GM21529 (cell line): ENCODE measurements at regions not wholly inside any gene's neighbourhood (a gene's known extent, or its start where the extent isn't known, plus 50 kb on each side); places are given as distances from the start of the nearest gene placed in this dataset.

Experiments used
- ATAC-seq: cut with Tn5 transposase; IDR thresholded peaks from one replicate; pipeline ENCODE4 v1.9.1; 2021; ENCODE audit not compliant: unreplicated experiment

DNA sequence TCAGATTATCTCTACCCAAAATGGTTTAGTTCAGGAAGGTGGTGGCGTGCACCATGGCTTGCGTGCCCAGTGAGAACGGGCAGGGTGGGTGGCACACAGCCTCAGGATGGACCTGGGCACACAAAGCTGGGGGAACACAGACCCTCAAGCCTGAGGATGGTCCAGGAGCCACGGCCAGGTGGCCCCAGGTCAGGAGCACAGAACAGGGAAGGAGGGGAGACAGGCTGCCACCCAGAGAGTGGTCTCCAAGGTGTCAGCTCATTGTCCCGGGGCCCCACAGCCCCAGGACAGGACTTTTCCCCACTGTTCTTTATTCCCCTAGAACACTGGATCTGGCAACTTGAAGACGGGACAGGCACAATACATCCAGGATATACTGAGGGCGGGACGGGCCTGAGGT is 75.6 kb upstream of the MGMT start:
- no peak for ATAC-seq

DNA sequence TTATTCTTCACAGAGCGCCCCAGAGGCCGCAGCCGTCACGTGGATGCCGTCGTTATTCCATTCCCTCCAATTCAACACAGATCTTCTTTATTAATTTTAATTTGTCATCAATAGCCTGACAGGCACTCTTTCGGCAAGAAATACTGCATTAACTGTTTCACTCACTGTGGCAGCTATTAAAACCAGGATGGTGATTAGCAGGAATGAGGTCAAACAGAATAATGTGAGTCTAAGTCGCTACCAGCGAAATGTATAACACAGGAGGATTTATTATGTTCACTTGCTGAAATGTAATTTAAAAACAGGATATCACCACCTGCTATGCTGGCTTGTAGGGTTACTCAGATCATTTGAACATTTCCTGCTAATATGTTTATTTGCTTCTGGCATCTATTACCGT is 74.2 kb upstream of the MGMT start:
- ATAC-seq, result no peak

DNA sequence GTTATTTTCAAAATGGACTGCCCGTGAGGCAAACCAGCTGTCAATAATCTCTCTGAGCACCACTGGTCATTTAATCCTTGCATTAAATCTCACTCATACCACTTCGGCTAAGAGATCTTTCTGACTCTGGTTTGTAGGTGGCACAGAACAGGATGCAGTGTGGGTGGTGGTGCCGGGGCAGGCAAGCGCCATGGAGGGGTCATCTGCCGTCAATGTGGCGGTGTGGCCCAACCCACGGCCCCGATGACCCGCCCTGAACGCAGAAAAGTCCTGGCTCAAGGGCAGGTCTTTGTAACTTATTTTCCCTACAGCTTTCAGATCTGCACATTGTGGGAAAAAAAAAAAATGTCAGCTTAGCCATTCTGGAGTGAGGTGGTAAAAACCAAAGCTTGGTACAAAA is 73.2 kb upstream of the MGMT start:
- no peak for ATAC-seq

DNA sequence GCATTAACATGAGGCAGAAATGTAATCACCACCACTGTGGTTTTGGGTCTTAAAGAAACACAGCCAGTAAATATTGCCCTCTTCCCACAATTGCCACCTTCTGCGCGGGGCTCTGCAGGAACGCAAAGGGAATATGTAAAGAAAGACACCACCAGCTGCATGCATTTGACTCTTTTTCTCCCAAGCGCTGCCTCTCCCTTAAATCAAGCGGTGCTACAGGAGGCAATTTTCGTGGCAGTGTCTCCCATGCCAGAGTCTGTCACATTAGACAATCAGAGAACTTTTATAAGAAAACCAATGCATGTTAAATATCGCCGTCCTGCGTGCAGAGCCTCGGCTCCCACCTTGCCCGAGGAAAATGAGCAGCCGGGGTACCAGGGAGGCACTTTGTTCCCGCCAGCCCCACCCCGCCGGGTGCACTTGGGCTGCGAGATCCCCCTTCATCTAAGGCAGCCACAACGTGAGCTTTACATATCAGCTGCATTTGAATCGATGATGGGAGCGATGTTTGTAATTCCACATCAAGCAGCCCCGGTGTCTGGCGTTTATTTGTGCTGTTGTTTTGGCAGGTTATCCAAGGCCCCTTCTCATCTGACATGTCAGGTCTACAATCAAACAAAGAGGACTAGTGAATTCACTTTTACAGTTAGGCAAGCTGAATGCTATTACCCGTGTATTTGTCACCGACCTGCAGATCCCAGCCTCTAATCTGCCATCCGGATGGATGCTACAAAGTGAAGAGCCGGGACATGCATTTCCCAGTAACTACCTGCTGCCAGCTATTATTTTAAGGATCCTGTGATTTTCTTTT is 72.3 kb upstream of the MGMT start:
- no peak for ATAC-seq

DNA sequence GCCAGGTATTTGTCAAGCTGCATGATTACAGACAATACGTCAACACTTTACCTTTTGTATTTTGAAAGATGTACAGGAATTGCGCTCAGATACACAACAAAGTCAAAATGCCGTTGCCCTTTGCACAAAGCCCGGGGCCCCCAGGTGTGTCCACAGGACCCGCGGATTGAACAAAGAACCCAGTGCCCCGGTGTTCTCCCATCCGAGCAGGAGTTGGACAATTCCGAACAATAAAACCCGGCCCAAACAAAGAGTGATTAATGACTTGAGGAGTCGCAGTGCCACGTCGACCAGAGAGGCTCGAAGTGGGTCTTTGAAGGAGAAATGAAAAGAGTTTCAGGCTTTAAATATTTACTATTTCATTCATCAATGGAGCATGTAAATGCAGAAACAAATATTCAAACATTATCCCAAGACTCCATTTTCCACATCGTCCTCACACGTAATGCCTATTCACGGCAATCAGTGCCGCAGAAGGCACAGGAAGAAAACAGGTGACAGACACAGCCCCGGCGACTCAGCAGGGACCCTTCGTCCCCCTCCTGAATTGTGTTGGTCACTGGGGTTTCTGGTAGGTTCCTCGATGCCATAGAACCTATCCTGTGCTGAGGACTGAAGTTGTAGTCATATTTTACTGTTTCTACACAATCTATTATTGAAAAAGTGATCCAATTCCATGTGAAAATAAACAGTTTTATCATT is 70.9 kb upstream of the MGMT start:
- ATAC-seq, result no peak

DNA sequence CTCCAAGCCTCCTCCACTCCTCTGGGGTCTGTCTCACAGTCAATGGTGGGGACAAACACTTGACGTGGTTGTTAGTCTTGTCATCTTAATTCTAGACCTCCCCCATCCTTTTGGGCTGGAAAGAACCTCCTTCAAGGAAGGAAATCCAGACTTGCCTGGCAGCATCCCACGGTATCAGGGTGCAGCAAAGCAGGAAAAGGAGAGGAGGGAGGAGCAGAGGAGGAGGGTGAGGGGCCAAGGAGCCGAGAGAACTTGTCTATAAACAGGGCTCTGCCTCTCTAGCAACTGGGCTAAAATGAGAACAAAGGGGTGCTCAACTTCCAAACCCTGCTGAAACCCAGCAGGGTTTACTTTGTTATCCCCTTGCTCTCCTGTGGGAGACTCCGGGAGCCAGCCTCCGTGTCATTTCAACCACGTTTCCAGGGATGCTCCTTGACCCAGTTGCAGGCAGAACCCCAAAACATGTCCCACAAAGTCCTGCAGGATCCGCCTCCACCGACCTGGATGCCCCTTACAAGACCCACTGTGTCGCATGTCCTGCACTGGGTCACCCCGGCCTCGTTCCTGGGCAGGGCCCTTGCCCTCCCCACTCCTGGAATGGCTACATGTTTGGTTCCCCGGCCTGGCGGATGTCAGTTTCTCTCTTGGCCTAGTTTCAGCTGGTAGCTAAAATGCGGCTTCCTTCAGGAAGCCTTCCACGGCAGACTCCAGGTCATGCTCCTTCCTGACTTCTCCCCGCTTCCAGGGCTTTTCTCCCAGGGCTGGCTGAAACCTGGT is 69.7 kb upstream of the MGMT start:
- ATAC-seq, result no peak

DNA sequence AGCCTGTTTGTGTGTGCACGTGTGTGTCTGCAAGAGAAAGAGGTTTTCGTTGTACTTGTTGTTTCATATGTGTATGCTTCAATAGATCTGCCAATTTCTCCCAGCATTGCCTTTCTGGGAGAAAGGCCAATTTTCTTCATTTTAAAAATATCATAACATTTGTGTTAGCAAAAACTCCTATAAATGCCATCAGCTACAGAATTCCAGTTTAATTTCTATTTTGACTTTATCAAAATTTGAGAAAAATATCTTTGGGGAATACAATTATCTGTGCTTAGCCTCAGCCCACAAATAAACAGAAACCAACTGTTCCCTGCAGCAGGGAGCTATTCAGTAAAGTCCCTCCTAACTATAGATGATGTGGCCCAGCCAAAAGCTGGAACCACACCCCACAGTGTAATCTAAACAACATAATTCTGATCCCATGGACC is 68.3 kb upstream of the MGMT start:
- ATAC-seq, result no peak

DNA sequence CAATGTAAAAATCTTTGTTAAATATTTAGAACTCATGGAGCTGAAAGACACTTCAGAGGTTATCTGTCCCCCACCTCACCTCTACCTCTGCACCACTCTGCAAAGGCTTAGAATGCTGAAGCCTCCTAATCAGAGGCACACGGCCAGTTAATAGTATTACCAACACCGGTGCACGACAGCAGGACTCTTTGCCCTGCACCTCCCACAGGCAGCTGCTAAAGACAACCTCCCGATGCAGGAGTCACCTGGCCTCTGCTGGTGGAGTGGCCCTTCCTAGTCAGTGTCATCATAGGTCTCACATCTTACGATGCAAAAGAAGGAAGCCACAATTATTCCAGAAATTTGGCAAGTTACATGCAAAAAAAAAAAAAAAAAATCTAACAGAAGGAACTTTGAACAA is 66.6 kb upstream of the MGMT start:
- no peak for ATAC-seq

DNA sequence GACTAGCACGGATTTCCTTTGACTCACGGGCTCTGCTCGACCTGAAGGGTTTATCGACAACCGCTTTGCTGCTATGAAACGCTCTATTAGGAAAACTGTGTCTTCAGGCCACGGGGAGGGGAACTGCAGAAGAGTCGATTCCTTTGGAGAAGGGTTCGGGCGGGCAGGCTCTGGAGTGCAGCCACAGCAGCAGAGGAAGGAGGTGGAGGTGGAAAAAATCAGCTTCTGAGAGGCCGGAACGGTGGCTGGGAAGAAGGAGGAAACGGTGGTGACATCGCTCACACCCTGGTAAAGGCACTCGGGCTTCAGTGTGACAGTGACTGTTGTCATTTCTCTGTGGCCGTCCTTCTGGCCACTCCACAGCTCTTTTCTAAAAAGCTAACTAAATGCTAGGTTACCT is 64.6 kb upstream of the MGMT start:
- no peak for ATAC-seq

DNA sequence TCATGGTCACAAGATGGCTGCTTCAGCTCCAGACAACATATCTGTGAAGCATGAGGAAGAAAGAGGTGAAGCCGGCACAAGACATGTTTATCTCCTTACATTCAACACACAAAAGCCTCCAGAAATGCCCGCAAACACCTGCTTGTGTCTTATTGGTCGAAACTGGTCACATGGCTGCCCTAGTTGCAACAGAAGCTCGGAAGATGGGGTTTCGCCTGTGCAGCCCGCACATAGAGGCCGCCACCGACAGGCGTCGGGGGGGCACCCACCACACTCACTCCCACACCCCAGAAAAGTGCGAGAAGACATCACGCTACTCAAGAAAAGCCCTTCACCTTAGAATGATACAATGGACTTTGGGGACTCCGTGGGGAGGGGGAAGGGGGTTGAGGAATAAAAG is 63.0 kb upstream of the MGMT start:
- ATAC-seq, result no peak

DNA sequence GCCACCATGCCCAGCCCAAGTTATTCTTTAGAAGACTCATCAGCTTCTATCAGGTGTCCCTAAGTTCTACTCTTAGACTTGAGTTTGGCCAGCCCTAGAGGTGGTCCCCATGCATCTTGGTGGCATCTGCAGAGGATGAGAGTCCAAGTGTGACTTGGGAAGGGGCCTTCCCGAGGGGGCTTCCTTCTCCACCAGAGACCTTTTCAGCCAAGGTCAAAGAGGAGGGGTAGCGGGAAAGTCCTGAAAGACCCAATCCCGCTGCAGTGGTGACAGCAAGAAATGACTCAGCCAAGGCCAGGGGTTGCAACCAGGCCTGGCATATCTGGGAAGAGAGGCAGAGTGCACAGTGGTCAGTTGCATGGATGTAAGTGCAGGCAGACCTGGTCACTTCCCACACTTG is 61.7 kb upstream of the MGMT start:
- no peak for ATAC-seq

DNA sequence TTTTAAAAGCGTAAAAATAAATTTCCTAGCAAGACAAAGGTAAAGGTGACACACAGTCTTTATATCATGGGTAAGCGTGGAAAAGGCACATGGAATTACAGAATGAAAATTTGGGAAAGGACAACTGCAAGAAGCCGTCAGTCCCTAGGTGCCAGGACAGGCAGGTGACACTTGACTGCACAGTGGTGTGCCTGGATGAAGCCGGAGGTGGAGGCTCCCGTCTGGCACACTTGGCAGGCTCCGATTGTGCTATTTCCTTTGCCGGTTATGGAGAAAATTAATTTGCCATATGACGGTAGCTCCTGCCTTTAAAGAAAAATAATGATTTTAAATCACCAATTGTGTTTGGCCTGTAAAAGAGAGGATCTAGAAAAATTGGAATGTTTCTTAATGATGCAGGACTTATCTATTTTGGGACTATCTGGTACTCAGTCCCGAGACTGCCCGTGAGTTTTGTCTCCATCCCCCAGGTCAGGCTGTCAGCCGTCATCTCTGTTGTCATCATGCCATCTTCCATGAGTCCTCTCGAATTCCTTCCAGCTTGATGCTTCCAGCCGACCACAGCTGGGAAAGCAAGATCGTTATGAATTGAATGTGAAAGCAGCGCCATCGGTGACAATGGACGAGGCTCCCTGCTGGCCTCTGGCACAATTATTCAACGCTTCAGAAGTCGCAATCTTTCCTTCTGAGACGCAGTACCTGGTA is 56.2 kb upstream of the MGMT start:
- ATAC-seq, result no peak

DNA sequence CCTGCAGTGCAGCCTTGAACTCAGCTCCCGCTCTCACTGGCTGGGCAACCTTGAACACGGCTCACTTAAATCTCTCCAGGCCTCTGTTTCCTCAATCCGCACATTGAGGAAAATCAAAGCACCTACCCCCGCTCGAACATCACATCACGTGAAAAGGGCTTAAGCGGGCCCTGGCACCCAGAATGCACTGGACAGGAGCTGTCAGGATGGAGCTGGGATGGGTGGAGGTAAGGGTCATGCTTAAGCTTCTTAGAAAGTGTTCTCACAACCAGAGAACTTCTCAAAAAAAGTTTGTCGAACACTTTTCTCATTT is 55.7 kb upstream of the MGMT start:
- no peak for ATAC-seq

DNA sequence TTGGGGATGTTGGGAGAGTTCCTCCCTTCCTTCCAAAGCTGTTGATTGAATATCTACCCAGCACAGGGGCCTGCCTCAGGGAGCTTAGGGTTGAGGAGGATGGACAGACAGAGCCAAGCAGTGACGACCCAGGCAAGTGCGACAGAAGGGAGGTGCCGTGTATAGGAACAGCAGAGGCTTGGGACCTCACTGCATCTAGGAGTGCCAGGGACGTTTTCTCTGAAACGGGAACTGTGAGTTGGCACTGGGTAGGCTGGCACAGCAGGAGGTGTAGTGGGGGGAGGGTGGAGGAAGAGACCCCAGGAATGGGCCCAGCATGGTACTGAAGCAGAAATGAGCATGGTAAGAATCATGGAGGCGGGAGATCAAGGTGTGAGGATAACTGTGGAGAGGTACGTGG is 55.3 kb upstream of the MGMT start:
- no peak for ATAC-seq

DNA sequence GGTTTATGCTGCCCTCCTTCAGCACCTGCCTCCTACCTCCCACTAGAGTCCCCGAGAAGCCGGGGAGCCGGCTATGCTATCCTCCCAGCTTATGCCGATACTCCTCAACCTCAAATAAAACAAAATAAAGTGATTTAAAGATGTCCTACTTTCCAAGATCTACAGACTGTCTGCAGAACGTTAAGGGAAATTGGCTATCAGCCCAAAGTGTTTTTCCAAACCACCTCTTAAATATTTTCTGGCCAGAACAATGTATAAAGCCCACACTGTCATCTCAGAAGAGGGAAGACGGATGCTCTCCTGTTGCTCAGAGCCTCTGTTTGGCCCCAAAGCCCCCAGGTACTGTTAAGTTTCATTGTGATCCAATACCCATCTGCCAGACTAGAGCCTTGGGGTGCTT is 54.0 kb upstream of the MGMT start:
- no peak for ATAC-seq

DNA sequence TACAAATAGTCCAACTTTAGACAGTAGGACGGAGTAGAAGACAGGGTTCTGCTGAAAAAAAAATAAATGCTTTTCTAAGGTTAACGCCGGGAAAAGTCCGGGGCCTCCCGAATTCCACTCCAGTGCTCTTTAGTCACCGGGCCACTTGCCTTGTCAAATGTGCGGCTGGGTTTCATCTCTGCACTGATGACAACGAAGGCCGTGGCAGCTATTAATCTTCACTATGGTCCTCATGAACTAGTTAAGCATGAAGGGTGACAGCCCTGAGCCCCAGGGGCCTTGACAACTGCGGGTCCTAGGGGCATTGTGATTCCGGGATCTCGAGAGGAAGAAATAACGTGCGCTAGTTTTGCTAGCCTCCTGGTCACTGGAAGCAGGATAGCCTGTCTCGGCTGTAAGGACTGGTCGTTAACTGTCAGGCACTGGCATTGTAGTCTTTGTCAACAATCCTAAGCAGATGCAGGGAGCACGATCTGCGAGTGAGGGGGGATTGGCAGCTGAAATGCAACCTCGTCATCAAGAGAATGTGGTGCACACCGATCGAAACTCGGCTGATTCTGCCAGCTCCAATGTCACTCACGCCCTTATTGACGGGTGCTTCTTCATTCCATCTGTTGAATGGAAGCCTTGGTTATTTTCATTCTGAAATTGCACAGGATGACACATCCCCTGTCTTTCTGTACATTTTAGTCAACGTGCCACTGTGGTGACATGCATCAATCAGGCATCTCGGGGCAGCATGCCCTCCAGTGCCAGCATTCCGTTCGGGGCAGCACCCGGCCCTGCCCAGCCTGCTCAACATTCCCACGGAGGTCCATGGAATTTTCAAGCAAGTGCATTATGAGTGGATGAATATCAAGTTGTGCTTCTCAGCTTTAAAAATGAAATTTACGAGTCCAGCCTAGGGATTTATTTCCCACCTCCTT is 51.6 kb upstream of the MGMT start:
- no peak for ATAC-seq

DNA sequence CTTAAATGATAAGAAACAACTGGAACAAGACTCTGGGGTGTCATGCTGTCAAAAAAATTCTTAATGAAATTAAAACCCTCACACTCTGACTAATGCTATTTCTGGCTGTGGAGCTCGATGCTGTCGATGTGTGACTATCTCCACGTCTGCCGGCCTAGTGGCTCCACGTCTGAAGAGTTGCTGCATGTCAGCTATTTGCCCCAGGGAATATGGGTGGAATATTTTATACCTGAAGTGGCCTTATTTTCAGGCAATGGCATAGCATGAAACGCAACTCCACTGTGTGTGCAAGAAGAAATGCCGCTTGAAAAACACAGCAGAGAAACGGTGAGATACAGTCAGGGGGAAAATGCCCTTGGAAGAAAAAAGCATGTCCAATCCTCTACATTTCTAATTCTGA is 50.9 kb upstream of the MGMT start:
- ATAC-seq, result no peak

DNA sequence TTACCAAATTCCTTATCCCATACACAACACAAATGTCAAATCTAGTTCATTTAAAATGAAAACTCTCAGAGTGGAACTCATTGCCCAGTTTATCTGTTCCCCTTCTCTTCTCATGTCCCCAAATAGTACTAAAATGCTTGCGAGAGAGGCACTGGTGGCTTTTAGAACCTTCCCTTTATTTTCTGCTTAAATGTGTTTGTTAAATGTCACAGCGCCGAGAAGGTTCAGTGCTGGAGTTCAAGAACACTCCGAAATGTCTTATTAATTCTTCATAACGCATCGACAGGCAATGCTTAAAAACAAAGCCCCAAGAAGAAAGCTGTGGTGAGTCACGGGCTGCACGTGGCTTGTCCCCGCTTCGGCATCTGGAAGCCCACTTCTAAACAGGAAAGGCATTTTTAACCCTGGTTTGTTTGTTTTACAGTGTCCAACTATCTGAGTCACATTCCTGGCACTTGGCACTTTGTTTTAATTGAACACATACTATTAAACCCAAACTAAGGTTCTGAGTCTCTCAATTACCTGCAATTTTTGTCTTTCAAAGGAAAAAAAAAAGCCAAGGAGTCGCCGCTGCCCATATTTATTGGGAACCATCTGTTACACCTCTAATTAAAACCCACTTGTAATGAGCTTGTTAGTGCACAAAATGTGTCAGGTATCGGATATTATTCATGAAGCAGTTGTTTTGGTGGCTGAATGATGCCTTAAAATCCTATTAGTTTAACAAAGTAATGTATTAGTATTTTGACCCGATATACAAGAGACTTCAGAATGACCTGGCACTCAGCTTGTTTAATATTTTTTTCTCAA is 49.9 kb upstream of the MGMT start:
- no peak for ATAC-seq
